ENCODE measurements at regions not wholly inside any gene's neighbourhood (a gene's known extent, or its start where the extent isn't known, plus 50 kb on each side); places are given as distances from the start of the nearest gene placed in this dataset.

DNA sequence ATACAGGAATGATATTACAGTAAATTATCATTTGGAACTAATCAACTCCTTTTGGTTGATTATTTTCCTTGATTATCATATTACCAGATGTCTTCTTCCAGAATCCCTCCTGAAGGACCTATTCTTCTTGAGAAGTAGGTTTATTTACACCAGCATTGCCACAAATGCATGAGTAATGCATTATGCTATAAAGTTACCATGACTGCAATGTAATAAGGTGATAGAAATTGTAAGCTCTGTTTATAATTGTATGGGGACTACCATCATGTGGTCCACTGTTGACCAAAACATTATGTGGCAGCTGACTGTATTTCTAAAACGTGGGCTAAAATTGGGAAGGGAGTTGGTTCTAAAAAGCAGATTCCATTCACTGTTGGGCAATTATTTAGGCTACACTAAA is 602.2 kb downstream of the NYAP2 start:
- Histone ChIP-seq H3K4me3 (no peak overlapping the region), H3K4me1 (peaks cover 3% of the 10 kb centered on the region), H3K27me3 (no peaks in the 10 kb centered on the region), H3K27ac (no peak overlapping the region), H3K9me3 (no peaks in the 10 kb centered on the region), H3K36me3 (no peaks in the 10 kb centered on the region)
- 82% methylated on average over 1 of the region's 1 CpG for WGBS
- no peak for DNase-seq (ENCODE audit: low spot score in 2 of 2)
- TF ChIP-seq EP300 (IDR thresholded peaks at IDR 0.05) (no peak), POLR2A (IDR thresholded peaks at IDR 0.05) (no peak), POLR2AphosphoS5 (IDR thresholded peaks at IDR 0.05) (no peak)
- TF ChIP-seq, protein P1, sequence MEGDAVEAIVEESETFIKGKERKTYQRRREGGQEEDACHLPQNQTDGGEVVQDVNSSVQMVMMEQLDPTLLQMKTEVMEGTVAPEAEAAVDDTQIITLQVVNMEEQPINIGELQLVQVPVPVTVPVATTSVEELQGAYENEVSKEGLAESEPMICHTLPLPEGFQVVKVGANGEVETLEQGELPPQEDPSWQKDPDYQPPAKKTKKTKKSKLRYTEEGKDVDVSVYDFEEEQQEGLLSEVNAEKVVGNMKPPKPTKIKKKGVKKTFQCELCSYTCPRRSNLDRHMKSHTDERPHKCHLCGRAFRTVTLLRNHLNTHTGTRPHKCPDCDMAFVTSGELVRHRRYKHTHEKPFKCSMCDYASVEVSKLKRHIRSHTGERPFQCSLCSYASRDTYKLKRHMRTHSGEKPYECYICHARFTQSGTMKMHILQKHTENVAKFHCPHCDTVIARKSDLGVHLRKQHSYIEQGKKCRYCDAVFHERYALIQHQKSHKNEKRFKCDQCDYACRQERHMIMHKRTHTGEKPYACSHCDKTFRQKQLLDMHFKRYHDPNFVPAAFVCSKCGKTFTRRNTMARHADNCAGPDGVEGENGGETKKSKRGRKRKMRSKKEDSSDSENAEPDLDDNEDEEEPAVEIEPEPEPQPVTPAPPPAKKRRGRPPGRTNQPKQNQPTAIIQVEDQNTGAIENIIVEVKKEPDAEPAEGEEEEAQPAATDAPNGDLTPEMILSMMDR (IDR thresholded peaks at IDR 0.05): no peak

DNA sequence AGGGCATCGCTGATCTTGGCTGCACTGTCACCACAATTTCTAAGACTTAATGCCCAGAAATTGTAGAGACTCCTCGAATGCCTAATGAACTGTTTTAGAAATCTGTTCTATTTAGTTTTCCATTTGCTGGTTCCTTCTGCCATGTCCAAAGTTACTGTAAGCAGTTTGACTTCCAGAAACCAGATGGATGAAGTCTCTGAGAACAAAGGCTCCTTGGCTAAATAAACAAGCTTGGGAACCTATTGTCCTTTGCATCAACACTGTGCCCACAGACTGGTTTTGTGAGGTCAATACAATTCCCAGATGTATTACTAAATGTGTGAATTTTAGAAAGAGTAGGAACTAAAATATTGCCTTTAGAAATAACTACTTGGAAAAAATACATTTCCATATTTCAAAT is 600.2 kb downstream of the NYAP2 start:
- no peak overlapping the region for H3K4me3 ChIP-seq
- no peak for DNase-seq (ENCODE audit: low spot score in 2 of 2)
- peaks cover 3% of the 10 kb centered on the region for H3K4me1 ChIP-seq
- TF ChIP-seq, protein P1 (IDR thresholded peaks at IDR 0.05): no peak
- no peak for TF ChIP-seq POLR2A (IDR thresholded peaks at IDR 0.05)
- no peak for TF ChIP-seq POLR2AphosphoS5 (IDR thresholded peaks at IDR 0.05)
- TF ChIP-seq EP300 (IDR thresholded peaks at IDR 0.05): no peak
- H3K36me3 ChIP-seq: no peaks in the 10 kb centered on the region
- no peaks in the 10 kb centered on the region for H3K27me3 ChIP-seq
- H3K27ac ChIP-seq: no peak overlapping the region
- 68% methylated on average over 2 of the region's 2 CpGs for WGBS
- H3K9me3 ChIP-seq: no peaks in the 10 kb centered on the region

DNA sequence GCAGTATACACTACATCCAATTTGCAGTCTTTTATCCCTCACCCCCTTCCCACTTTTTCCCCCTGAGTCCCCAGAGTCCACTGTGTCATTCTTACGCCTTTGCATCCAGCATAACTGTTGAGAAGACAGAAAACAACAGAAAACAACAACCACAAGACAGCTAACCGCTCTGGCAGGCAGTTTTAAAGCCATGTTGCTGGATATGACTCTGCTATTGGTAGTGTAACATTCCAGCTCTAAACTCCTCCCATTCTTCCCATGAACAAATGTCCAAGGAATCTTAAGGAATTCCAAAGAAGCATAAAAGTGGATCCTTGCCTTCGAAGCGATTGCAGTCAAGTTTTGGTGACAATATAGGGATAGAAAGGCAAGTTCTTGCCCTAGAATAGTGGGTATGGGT is 599.1 kb downstream of the NYAP2 start:
- Histone ChIP-seq H3K4me3 (no peak overlapping the region), H3K4me1 (peaks cover 3% of the 10 kb centered on the region), H3K9me3 (no peaks in the 10 kb centered on the region), H3K27ac (no peak overlapping the region), H3K27me3 (no peaks in the 10 kb centered on the region), H3K36me3 (no peaks in the 10 kb centered on the region)
- no peak for TF ChIP-seq EP300 (IDR thresholded peaks at IDR 0.05)
- no peak for TF ChIP-seq POLR2A (IDR thresholded peaks at IDR 0.05)
- TF ChIP-seq, protein P1 (IDR thresholded peaks at IDR 0.05): no peak
- no peak for TF ChIP-seq POLR2AphosphoS5 (IDR thresholded peaks at IDR 0.05)
- no peak for DNase-seq (ENCODE audit: low spot score in 2 of 2)
- 91% methylated on average over 4 of the region's 4 CpGs for WGBS

DNA sequence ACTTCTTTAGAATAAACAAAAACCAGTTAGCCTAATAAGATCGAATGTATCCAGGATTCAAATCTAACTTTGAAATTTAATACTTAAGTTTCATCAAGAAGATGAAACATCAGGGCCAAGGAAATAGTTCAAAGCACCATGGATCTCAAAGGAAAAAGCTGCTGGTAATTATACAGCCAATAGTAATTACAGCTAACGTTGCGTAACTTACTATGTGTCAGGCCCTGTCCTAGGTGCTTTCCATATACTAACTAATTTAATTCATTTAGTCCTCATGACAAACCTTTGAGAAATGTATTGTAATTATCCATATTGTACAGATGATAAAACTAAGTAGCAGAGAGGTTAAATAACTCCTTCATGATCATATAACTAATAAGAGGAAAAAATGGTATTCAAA is 598.6 kb downstream of the NYAP2 start:
- no peak for DNase-seq (ENCODE audit: low spot score in 2 of 2)
- H3K27me3 ChIP-seq: no peaks in the 10 kb centered on the region
- peaks cover 3% of the 10 kb centered on the region for H3K4me1 ChIP-seq
- no peak overlapping the region for H3K4me3 ChIP-seq
- TF ChIP-seq EP300 (IDR thresholded peaks at IDR 0.05): no peak
- TF ChIP-seq POLR2A (IDR thresholded peaks at IDR 0.05): no peak
- no peak for TF ChIP-seq POLR2AphosphoS5 (IDR thresholded peaks at IDR 0.05)
- TF ChIP-seq, protein P1 (IDR thresholded peaks at IDR 0.05): no peak
- H3K9me3 ChIP-seq: no peaks in the 10 kb centered on the region
- H3K36me3 ChIP-seq: no peaks in the 10 kb centered on the region
- WGBS: 75% methylated on average over 3 of the region's 3 CpGs
- no peak overlapping the region for H3K27ac ChIP-seq

DNA sequence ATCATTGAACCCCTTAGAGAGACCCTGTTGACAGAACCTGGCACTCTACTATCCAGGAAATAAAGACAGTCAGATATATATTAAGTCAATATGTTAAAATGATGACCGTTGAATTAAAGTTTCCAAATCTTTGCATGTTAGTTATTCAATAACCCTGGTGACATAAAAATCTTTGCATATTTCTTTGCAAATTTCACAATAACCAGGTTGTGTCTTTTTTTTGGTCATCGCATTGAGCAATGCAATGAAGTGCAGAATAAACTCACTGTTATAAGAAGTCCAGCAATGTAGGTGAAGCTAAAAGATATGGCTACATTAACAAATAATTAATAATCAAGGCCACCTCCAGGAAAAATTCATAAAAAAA is 596.9 kb downstream of the NYAP2 start:
- Histone ChIP-seq H3K4me1 (no peaks in the 10 kb centered on the region), H3K9me3 (no peaks in the 10 kb centered on the region), H3K27me3 (no peaks in the 10 kb centered on the region), H3K4me3 (no peak overlapping the region), H3K36me3 (no peaks in the 10 kb centered on the region), H3K27ac (no peak overlapping the region)
- DNase-seq (ENCODE audit: low spot score in 2 of 2): no peak
- no peak for TF ChIP-seq POLR2AphosphoS5 (IDR thresholded peaks at IDR 0.05)
- TF ChIP-seq EP300 (IDR thresholded peaks at IDR 0.05): no peak
- TF ChIP-seq, protein P1 (IDR thresholded peaks at IDR 0.05): no peak
- TF ChIP-seq POLR2A (IDR thresholded peaks at IDR 0.05): no peak
- WGBS: 87% methylated on average over 2 of the region's 2 CpGs
